ENCODE measurements at regions not wholly inside any gene's neighbourhood (a gene's known extent, or its start where the extent isn't known, plus 50 kb on each side); places are given as distances from the start of the nearest gene placed in this dataset.
"Not testable (repeated sequence)": the region's sequence is repeated elsewhere in the genome, so short reads cannot be mapped to it uniquely, and the experiment has no call there.

DNA sequence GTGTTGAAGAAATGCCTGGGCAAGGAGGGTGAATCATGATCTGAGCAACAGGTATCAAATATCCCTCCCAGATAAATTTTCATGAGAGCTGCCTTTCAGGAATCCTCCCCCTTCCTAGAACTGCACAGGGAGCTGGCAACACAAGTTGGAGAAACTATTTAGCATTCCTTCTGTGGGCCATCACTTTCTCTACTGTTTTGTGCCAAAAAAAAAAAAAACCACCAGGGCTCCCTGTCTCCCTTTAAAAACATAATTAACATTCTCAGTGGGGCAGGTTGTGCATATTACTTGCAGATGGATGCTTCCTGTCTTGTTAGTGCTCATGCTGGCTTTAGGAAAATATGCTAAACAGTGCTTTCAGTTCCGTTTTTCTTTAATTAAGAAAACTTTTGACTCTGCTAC, 234.9 kb upstream of the LMCD1 start:
- no peak for FAIRE-seq

DNA sequence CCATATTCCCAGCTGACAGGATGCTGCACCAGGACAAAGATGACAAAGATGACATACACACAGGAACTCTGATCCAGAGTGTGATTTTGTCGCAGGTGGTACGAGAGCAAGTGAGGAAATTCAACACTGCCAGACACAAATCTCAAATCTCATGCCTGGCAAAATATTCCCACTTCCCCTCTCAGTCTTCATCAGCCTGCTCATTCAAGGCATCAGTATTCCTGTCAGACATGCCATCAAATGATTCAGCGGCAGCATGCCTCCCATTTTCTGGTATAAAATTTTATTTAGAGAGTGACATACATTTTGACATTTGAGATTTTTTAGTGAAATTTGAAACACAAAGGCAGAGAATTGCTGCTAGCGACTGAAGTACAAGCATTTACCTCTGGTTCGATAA, 228.1 kb upstream of the LMCD1 start:
- FAIRE-seq, result no peak

- no peak for FAIRE-seq
Measured at GRCh38 chr3:8276056-8276455, 225.6 kb upstream of the LMCD1 start.

GRCh38 chr3:8276506-8276905, 225.1 kb upstream of the LMCD1 start:
- FAIRE-seq, result no peak

DNA sequence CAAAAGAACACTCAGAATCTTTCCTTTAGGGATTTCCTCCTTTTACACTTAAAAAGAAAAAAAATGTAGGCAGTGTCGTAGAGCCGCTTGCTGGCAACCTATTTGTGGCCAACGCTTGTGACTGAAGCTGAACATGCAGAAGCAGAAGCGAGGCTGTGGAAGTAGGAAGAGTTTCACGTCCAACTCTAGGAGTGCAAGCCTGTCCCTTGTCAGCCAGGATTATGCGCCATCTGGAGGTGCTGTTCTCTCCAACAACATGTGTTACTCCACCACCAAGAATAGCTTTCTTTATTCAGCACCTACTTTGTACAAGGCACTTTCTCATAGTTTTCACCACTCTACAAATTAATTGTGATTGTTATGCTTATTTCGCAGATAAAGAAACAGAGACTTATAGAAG, 223.2 kb upstream of the LMCD1 start:
- FAIRE-seq, result no peak

DNA sequence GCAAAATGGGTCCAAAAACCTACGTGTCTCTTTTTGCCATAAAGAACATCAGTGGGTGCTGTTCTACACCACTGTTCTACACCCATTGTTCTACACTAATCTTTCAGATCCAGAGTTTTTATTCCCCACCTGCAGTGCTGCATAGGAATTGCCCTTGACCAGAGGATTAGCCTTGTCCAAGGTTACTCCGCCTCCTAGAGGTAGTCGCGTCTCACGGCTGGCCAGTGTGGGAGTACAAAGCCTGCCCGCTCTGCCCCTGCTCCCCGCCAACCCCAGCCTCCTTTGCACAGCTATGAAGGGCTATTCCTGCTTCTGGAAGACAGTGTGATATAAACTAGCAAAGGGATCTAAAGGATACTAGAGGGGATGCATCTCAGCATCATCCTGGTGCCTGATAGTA, 222.1 kb upstream of the LMCD1 start:
- FAIRE-seq, result no peak

DNA sequence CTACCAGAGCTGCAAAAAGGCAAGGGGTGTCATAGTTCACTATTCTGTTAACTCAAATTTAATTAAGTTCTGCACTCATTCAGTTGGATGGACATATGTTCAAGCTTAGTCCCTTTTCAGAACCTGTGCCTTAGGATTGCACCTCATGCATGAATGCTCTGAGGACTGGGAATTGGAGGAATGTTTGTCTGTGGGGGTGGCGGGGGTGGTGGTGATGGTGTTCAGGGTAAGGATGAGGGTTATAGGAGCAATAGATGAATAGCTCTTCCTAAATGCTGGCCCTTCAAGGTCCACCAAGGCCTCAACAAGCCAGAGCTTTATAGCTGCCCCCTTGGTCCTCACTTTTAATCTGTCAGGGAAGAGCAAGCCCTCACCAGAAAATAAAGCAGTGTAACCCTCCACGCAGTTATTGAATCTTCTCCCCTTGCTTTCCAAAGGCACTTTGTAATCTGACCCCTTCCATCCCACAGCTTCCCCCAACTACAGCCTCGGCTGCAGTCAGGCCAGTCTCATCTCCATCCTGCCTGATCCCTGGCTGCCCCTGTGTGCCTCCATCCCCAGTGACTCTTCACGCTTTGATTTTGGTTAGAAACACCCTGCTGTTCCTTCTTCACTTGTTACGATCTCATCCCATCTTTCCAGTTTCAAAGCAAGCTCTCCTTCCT, 221.6 kb upstream of the LMCD1 start:
- FAIRE-seq, result no peak

DNA sequence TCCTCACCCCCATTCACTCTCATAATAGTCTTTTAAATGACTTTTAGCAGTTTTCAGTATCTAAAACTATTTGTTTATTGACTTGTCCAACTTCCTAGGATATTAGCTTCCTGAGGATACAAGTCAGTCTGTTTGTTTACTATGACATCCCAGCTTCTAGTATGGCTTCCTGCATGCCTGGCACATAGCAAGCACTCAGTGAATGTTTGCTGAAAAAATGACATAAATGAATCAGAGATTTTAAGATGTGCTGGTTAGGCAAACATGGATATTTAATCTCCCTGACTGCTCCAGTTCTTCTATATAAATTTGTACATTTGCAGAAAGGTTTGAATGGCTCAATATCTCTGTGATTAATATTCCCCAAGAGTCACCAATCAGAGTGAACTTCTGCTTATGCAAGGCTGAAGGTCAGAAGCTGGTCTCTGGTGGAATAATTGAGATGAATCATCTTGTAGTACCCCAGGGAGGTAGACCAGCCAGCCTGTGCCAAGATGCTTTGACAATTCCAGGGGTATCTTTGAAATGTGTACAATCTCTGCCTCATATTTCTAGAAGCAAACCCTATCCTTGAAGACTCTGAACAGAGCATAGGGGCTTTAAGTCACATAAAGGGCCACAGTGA, 219.0 kb upstream of the LMCD1 start:
- FAIRE-seq, result no peak

DNA sequence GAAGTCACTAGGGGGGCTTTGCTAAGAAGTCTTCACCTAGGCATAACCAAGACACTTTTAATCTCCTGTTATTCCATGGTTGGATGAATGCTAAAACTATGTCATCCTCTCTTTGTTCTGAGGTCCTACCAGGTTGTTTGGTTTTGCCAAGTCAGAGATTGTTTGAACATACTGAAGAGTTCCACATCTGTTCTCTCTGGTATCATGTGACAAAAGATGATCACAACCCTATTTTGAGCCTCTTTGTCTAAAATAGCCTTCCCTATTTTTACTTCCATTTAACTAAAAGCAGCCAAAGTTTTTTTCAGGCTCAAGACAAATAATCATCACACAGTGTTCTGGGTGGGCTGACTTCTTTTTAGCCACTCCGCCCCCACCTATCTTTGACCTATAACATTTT, 218.4 kb upstream of the LMCD1 start:
- FAIRE-seq, result no peak

DNA sequence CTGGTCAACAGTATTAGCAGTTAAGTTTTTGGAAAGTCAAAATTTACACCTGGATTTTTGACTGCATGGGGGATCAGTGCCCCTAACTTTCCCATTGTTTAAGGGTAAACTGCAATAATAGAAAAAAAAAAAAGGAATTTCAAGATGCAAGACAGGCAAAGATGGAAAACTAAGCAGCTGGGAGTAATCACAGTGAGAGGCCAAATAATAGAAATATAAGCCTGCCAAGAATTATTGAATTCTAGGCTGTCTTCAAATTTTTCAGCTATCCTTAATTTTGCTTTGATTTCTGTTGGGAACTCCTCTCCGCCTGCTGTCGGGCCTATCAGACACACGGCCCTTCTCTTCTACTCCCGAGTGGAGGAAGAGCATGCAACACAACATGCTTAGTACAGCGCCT, 215.5 kb upstream of the LMCD1 start:
- no peak for FAIRE-seq

DNA sequence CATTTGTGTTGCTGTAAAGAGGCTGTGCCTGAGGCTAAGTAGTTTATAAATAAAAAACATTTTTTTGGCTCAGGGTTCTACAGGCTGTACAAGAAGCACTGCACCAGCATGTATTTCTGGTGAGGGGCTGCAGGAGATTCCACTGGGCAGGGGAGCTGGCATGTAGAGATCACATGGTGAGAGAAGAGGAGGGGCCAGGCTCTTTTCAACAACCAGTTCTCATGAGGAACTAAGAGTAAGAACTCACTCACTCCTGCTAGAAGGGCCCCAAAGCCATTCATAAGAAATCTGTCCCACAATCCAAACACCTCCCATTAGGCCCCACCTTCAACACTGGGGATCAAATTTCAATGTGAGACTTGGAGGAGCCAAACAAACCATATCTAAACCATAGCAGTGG, 214.9 kb upstream of the LMCD1 start:
- FAIRE-seq, result no peak

- FAIRE-seq, result no peak
Measured at GRCh38 chr3:8290611-8291010, 211.0 kb upstream of the LMCD1 start.

DNA sequence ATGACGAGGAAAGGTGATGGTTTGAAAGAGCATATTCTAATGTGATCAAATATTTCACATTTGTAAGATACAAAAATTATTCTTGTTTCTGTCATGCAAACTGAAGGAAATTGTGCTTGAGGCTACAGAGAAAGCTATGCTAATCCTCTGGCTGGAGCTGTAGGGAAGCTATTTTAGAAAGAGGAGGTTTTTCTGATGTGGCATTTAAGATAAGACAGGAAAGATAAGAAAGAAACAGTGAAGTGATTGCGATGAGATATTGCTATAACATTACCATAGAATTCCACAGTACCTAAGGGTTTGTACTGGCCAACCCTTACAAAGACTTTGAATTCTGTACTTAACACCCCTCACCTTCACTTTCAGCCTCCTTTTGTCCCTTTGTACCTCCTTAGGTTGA, 205.2 kb upstream of the LMCD1 start:
- no peak for FAIRE-seq

DNA sequence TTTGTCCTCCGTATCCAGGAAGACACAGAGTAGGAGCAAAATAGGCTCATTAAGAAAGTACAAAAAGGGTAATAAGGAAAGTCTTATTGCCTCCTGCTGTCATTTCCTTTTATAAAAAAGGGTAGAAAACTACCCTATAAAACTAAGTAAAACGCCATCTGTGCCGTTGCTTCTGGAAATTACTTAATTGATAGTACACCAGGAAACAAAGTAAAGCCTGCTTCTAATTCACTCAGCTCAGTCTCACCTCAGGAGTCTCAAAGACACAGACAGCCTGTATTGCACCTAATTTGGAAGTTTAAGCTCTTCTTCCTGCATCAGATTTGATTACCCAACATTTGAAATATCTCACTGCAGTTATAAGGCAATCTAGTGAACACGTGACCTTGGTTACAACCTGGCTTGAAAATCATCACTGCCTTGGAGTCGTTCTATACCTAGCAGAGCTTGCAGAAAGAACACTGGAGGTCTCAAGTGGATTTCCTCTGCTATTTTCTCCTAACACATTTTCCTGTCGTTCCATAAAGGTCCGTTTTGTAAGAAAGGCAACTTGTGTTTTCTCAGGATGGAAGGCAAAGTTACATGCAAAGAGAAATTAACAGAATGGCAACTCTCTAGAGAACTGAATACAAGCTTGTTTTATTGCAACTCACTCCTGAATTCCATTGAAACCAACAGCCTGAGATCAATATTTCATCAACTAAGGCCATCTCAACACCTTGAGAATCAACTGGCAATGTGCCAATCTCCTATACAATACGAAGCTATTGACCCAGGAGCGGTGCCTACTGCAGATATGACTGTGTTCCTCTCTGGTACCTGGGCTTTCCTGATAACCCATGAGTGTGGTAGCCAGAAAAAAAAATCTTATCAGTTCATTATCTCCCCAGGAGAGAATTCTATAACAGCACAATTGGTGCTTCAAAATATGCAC, 203.3 kb upstream of the LMCD1 start:
- no peak for FAIRE-seq

DNA sequence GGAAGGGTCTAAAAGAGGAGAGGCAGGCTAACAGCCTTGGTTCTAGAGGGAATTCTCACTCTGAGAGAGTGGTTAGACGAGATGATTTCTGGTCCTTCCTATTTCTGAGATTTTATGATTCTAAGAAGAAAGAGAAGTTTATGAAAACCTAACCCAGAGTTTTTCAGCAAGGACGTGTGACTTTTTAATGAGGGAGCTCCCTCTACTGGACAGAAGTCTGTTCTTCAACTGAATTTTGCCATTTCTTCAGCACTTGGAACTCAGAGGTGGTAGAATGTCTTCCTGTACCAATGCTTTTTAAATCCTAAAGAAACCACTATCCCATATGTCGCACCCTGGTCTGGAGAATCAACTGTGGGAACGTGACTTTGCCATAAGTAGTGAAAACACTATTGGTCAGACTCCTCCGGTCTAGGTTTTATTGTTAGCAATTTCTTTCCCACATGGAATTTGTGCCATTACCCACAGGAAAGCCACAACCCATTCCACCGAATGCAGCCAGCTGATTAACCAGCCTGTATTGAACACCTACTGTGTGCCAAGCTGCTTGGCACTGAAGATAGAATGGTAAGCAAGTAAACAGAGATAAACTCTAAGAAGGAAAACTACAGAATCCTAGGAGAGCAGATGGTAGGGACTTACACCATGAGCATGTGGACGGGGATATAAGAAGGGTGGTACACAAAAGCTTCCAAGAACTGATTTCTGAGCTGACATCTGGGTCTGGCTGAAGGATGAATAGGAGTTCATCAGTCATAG, 199.5 kb upstream of the LMCD1 start:
- peak; percentile 97 for FAIRE-seq

DNA sequence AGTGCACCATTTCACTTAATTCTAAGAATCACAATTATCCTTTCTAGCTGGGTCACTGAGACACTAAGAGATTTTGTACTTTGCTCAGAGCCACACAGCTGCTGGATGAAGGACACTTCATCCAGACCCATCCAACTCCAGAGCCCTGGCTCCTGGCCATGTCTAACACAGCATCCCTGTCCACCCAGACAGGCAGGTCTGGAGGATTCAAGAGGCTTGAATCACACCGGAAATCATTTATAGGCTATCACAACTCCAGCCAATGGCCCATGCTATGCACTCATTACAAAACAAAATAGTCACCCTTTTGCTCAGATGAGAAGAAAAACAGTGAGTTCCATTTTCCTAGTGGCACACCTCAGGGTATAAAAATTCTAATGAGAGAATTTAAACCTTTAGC, 198.2 kb upstream of the LMCD1 start:
- FAIRE-seq, result no peak

DNA sequence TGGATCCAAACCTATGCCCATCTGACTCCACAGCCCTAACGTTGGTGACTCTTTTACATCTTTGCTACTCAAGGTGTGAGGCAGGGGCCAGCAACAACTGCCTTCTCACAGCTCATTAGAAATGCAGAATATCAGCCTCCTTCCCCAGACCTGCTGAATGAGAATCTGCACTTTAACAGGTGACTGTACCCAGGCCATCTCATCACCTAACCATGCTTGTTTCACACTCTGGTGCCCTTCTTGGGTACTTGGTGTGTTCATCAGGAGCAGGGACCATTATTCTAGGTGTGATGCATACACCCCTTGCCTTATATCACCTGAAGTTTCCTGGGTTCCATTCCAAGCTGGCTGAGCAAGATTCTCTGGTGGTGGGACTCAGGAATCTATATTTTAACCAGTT, 196.3 kb upstream of the LMCD1 start:
- FAIRE-seq, result no peak

DNA sequence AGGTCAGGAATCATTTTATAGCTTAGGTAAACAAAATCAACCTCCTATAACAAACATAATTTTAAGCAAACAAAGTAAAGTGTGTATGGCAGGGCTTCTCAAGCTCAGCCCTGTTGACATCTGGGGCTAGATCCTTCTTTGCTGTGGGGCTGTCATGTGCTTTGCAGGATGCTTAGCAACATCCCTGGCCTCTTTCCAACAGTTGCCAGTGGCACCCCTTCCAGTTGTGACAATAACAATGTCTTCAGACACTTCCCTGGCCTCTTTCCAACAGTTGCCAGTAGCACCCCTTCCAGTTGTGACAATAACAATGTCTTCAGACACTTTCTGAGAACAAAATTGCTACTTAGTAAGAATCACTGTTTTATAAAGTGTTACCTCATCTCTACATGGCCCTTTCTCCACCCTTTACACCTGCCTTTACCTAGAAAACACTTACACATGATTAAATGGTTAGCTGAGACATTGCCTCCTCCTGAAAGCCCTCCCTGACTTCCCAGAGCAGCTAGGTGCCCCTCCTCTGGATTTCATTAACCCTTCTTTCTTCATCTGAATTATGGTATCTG, 194.0 kb upstream of the LMCD1 start:
- FAIRE-seq, result no peak

- no peak for FAIRE-seq
Measured at GRCh38 chr3:8311321-8311720, 190.3 kb upstream of the LMCD1 start.

- no peak for FAIRE-seq
Measured at GRCh38 chr3:8312685-8313084, 188.9 kb upstream of the LMCD1 start.

- no peak for FAIRE-seq
Measured at GRCh38 chr3:8313560-8314267, 187.9 kb upstream of the LMCD1 start.

DNA sequence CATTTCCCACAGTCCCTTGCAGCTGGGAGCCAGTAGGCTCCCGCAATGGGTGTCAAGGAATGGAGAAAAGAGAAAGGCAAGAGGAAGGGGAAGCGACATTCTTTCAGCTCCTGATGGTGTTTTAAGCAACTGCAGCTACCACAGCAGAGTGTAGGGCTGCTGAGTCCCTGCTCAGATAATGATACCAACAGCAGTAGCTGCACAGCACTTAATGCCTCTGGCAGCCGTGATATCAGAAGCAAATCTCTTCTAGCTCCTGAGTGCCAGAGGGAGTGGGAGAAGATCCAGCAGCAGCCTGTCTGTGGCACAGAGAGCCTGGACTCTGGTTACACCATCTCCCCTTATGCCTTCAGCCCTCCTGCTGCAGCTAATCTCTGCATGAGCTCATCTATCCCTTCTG, 186.1 kb upstream of the LMCD1 start:
- FAIRE-seq, result not testable (repeated sequence)

All from A204.1 (cell line).